HepG2 (cell line): ENCODE measurements at regions not wholly inside any gene's neighbourhood (a gene's known extent, or its start where the extent isn't known, plus 50 kb on each side); places are given as distances from the start of the nearest gene placed in this dataset.

Experiments used
- ATAC-seq: fragments of 200-7000 bp; cut with Tn5 transposase; 3 replicates; pipeline ENCODE4 v1.9.1; 2020; ENCODE audit warnings: mild to moderate bottlenecking, moderate library complexity
- BruUV-seq: library from RNA; stranded (reverse); fragments of 400-500 nt; replicated peaks from 2 replicates; lab custom pipeline; 2021; lab: Mats Ljungman, UMichigan
- CTCF ChIA-PET: fragments of 300-600 bp; formaldehyde crosslinking; extraction: SDS; loops from one replicate; lab custom pipeline; 2021; ENCODE audit warnings: low total read pairs, inconsistent platforms, low intra/inter-chr PET ratio; lab: Yijun Ruan, JAX
- POLR2A ChIA-PET: fragments of 350-600 bp; sonication (Branson Sonifier 250); formaldehyde crosslinking; loops from one replicate; lab custom pipeline; 2020; ENCODE audit warnings: antibody characterized with exemption, inconsistent platforms; lab: Yijun Ruan, JAX
- DNase-seq: peaks from one replicate; pipeline ENCODE4 v3.0.0-alpha.2; 2015; ENCODE audit warnings: low spot score
- FAIRE-seq: peaks from 3 replicates; lab custom pipeline; 2011; peaks lifted over from hg19 to GRCh38; lab: Jason Lieb, UNC
- H2AFZ ChIP-seq: one replicate; pipeline ENCODE4 v1.6.1; 2011; ENCODE audit warnings: low read length, inconsistent platforms
- H3K27ac ChIP-seq: fragments of 300-600 bp; 3 replicates; pipeline ENCODE4 v1.8.0; 2011; ENCODE audit warnings: mixed run types, mild to moderate bottlenecking, mixed read lengths, low read length, inconsistent platforms; ENCODE audit not compliant: insufficient read depth; ENCODE audit errors: extremely low read length
- H3K27me3 ChIP-seq, 2 experiments: fragments of 200-600 bp in 1 of 2; 2 replicates in 1 of 2; 3 replicates in 1 of 2; pipeline versions ENCODE4 v1.6.0 to v1.8.0; 2011; ENCODE audit warnings: low read length in 2 of 2, mild to moderate bottlenecking in 2 of 2, moderate library complexity in 2 of 2, inconsistent platforms in 1 of 2; ENCODE audit not compliant: insufficient read depth in 2 of 2, control insufficient read depth in 1 of 2
- H3K36me3 ChIP-seq, 2 experiments: fragments of 200-600 bp in 1 of 2; replicated peaks in 1 of 2; 2 replicates in 1 of 2; 3 replicates in 1 of 2; pipeline versions ENCODE4 v1.5.1 to v1.8.0; 2011; ENCODE audit warnings: low read length in 2 of 2, inconsistent platforms in 1 of 2; ENCODE audit not compliant: insufficient read depth in 2 of 2, control insufficient read depth in 1 of 2
- H3K4me1 ChIP-seq: 2 replicates; pipeline ENCODE4 v1.5.1; 2012; ENCODE audit warnings: low read length, inconsistent platforms; ENCODE audit not compliant: insufficient read depth
- H3K4me2 ChIP-seq: 2 replicates; pipeline ENCODE4 v1.6.0; 2011; ENCODE audit warnings: low read depth, low read length, inconsistent platforms
- H3K4me3 ChIP-seq, 3 experiments: fragments of 200-600 bp in 1 of 3; sonication (generic), shearing (Covaris generic) in 1 of 3; replicated peaks in 1 of 3; 2 replicates each; pipeline ENCODE4 v1.5.1; 2011 to 2016; ENCODE audit warnings: low read length in 3 of 3, inconsistent platforms in 2 of 3, low read depth in 2 of 3, mild to moderate bottlenecking in 2 of 3, control low read depth in 1 of 3, mixed read lengths in 1 of 3; ENCODE audit not compliant: insufficient read depth in 1 of 3
- H3K79me2 ChIP-seq: one replicate; pipeline ENCODE4 v1.6.1; 2011; ENCODE audit warnings: low read length, inconsistent platforms; ENCODE audit not compliant: insufficient read depth
- H3K9ac ChIP-seq: 2 replicates; pipeline ENCODE4 v1.6.0; 2011; ENCODE audit warnings: mild to moderate bottlenecking, low read depth, low read length, inconsistent platforms; ENCODE audit not compliant: insufficient read depth
- H3K9me3 ChIP-seq: 2 replicates; pipeline ENCODE4 v1.5.1; 2012; ENCODE audit warnings: mild to moderate bottlenecking, low read length
- H4K20me1 ChIP-seq: 2 replicates; pipeline ENCODE4 v1.6.0; 2011; ENCODE audit warnings: inconsistent platforms, mild to moderate bottlenecking, low read length, moderate library complexity; ENCODE audit not compliant: insufficient read depth
- ATF3 ChIP-seq: sonication (generic); formaldehyde crosslinking; IDR thresholded peaks from 2 replicates; pipeline ENCODE4 v1.4.0; 2020; ENCODE audit warnings: missing genetic modification reagents
- DBP ChIP-seq: sonication (generic); formaldehyde crosslinking; IDR thresholded peaks from 2 replicates; pipeline ENCODE4 v1.4.0; 2020; ENCODE audit warnings: missing genetic modification reagents; ENCODE audit errors: not compliant biosample characterization
- E2F2 ChIP-seq: sonication (generic); formaldehyde crosslinking; IDR thresholded peaks from 2 replicates; pipeline ENCODE4 v1.4.0; 2020; ENCODE audit warnings: missing genetic modification reagents, borderline replicate concordance
- ELF4 ChIP-seq: sonication (generic); formaldehyde crosslinking; IDR thresholded peaks from 2 replicates; pipeline ENCODE4 v1.5.0; 2020; ENCODE audit warnings: missing genetic modification reagents, mild to moderate bottlenecking, moderate library complexity, borderline replicate concordance
- FOXA3 ChIP-seq: IDR thresholded peaks from 2 replicates; pipeline ENCODE4 v1.6.1; 2016; ENCODE audit warnings: missing genetic modification reagents, missing compliant biosample characterization
- GPN1 ChIP-seq: sonication (generic); formaldehyde crosslinking; IDR thresholded peaks from 2 replicates; pipeline ENCODE4 v1.5.1; 2020; ENCODE audit warnings: missing genetic modification reagents, borderline replicate concordance
- HIVEP1 ChIP-seq: sonication (generic); formaldehyde crosslinking; IDR thresholded peaks from 2 replicates; pipeline ENCODE4 v1.4.0; 2020; ENCODE audit warnings: mild to moderate bottlenecking, missing genetic modification reagents
- HOXA3 ChIP-seq: sonication (generic); formaldehyde crosslinking; IDR thresholded peaks from 2 replicates; pipeline ENCODE4 v1.5.0; 2020; ENCODE audit warnings: missing genetic modification reagents
- REPIN1 ChIP-seq: sonication (generic); formaldehyde crosslinking; IDR thresholded peaks from 2 replicates; pipeline ENCODE4 v1.8.0; 2022; ENCODE audit warnings: missing genetic modification reagents, low read depth, mild to moderate bottlenecking, borderline replicate concordance
- SALL1 ChIP-seq: sonication (generic); formaldehyde crosslinking; IDR thresholded peaks from 2 replicates; pipeline ENCODE4 v1.8.0; 2022; ENCODE audit warnings: mild to moderate bottlenecking, missing genetic modification reagents
- SALL2 ChIP-seq: sonication (generic); formaldehyde crosslinking; IDR thresholded peaks from 2 replicates; pipeline ENCODE4 v1.8.1; 2023; ENCODE audit warnings: mild to moderate bottlenecking, missing genetic modification reagents, inconsistent platforms
- TFE3 ChIP-seq: IDR thresholded peaks from 2 replicates; pipeline ENCODE4 v1.6.1; 2016
- ZNF362 ChIP-seq: sonication (generic); formaldehyde crosslinking; IDR thresholded peaks from 2 replicates; pipeline ENCODE4 v1.4.0; 2020; ENCODE audit warnings: missing genetic modification reagents, mild to moderate bottlenecking, borderline replicate concordance
- ZNF484 ChIP-seq: sonication (generic); formaldehyde crosslinking; IDR thresholded peaks from 2 replicates; pipeline ENCODE4 v1.5.1; 2020; ENCODE audit warnings: mild to moderate bottlenecking, low read depth, missing genetic modification reagents, borderline replicate concordance
- ZNF740 ChIP-seq: sonication (generic); formaldehyde crosslinking; IDR thresholded peaks from 2 replicates; pipeline ENCODE4 v1.4.0; 2020; ENCODE audit warnings: missing genetic modification reagents
- ZNF839 ChIP-seq: sonication (generic); formaldehyde crosslinking; IDR thresholded peaks from 2 replicates; pipeline ENCODE4 v1.4.0; 2020; ENCODE audit warnings: missing genetic modification reagents, mild to moderate bottlenecking, borderline replicate concordance
- WGBS: methylation state at CpG from one replicate; pipeline ENCODE4 v1.1.6; 2017; ENCODE audit warnings: low lambda C conversion rate; 5-methylcytosine and 5-hydroxymethylcytosine counted together
- in situ Hi-C: cut with HindIII; loops from 2 replicates; pipeline ENCODE4 v1.10.0; 2017; ENCODE audit warnings: low pct_unique_long_range_greater_than_20kb; ENCODE audit not compliant: extremely low pct_ligation_motif_present
- intact Hi-C: fragments of 100-400 bp; cut with micrococcal nuclease; formaldehyde crosslinking; loops from one replicate; pipeline ENCODE4 v1.10.0; 2022; ENCODE audit not compliant: unreplicated experiment

- Histone ChIP-seq H3K4me1 (no peaks in the 10 kb centered on the region), H3K4me2 (no peak overlapping the region), H3K27me3 (no peaks in the 10 kb centered on the region), H3K79me2 (no peaks in the 10 kb centered on the region), H3K27ac (no peak overlapping the region), H3K4me3 (no peak overlapping the region), H2AFZ (no peak overlapping the region), H4K20me1 (no peaks in the 10 kb centered on the region), H3K36me3 (no peaks in the 10 kb centered on the region), H3K9me3 (peaks cover 49% of the 10 kb centered on the region), H3K9ac (no peak overlapping the region)
- intact Hi-C loops (no loop called here), in situ Hi-C loops (no loop called here)
- ChIA-PET CTCF (no interaction called here), POLR2A (no interaction called here)
- TF ChIP-seq ELF4 (no peak), TFE3 (no peak), ZNF362 (no peak), SALL1 (no peak), ATF3 (CRISPR knock-in tag) (no peak), E2F2 (no peak), ZNF740 (no peak), GPN1 (CRISPR knock-in tag) (no peak), DBP (CRISPR knock-in tag) (no peak), REPIN1 (CRISPR knock-in tag) (no peak), HOXA3 (CRISPR knock-in tag) (no peak), ZNF484 (CRISPR knock-in tag) (no peak), HIVEP1 (CRISPR knock-in tag) (no peak), SALL2 (CRISPR knock-in tag) (no peak), FOXA3 (CRISPR knock-in tag) (no peak), ZNF839 (no peak)
- no peak for ATAC-seq
- WGBS = 21% methylated on average over 2 of the region's 2 CpGs
- FAIRE-seq = no peak
- no peak for DNase-seq
- no TSS peak for BruUV-seq
Observed at GRCh38 chr4:175280153-175280552, 362.0 kb downstream of the ADAM29 start.
